H1 (cell line): ENCODE measurements at regions not wholly inside any gene's neighbourhood (a gene's known extent, or its start where the extent isn't known, plus 50 kb on each side); places are given as distances from the start of the nearest gene placed in this dataset.
"Not testable (repeated sequence)": the region's sequence is repeated elsewhere in the genome, so short reads cannot be mapped to it uniquely, and the experiment has no call there.

Source experiments
- CTCF ChIA-PET: fragments of 300-600 bp; sonication (Branson Sonifier 250); formaldehyde crosslinking; loops from one replicate; lab custom pipeline; 2021; ENCODE audit not compliant: partially characterized antibody; lab: Charles Lee
- POLR2A ChIA-PET: fragments of 300-600 bp; sonication (Branson Sonifier 250); formaldehyde crosslinking; loops from one replicate; lab custom pipeline; 2021; ENCODE audit warnings: inconsistent platforms; ENCODE audit not compliant: partially characterized antibody; lab: Charles Lee
- DNase-seq, 2 experiments: peaks; one replicate each; pipeline versions ENCODE4 v3.0.0 to v3.0.0-alpha.2; 2010 to 2022; ENCODE audit warnings: low spot score in 2 of 2, low read depth in 1 of 2, mixed read lengths in 1 of 2
- FAIRE-seq: peaks from 2 replicates; lab custom pipeline; 2011; peaks lifted over from hg19 to GRCh38; lab: Jason Lieb, UNC
- H2AFZ ChIP-seq: 2 replicates; pipeline ENCODE4 v1.8.1; 2012; ENCODE audit warnings: low read length, inconsistent platforms
- H2AK5ac ChIP-seq: 2 replicates; pipeline ENCODE4 v1.6.1; 2013; ENCODE audit warnings: low read depth, low read length
- H2BK120ac ChIP-seq: replicated peaks from 2 replicates; pipeline ENCODE3; 2013; ENCODE audit warnings: low read depth, low read length, inconsistent platforms
- H2BK12ac ChIP-seq: 2 replicates; pipeline ENCODE4 v1.6.1; 2013; ENCODE audit warnings: low read depth, low read length
- H2BK15ac ChIP-seq: 2 replicates; pipeline ENCODE4 v1.6.1; 2013; ENCODE audit warnings: low read length
- H2BK20ac ChIP-seq: 2 replicates; pipeline ENCODE4 v1.6.1; 2013; ENCODE audit warnings: low read length
- H2BK5ac ChIP-seq: 2 replicates; pipeline ENCODE4 v1.6.1; 2013; ENCODE audit warnings: low read depth, low read length
- H3K14ac ChIP-seq: 2 replicates; pipeline ENCODE4 v1.6.1; 2013; ENCODE audit warnings: inconsistent platforms; ENCODE audit not compliant: insufficient read length
- H3K18ac ChIP-seq: 2 replicates; pipeline ENCODE4 v1.6.1; 2013; ENCODE audit warnings: low read length; ENCODE audit errors: extremely low read depth
- H3K23ac ChIP-seq: 2 replicates; pipeline ENCODE4 v1.6.1; 2013; ENCODE audit warnings: inconsistent platforms; ENCODE audit not compliant: insufficient read length
- H3K23me2 ChIP-seq: 2 replicates; pipeline ENCODE4 v1.6.1; 2013; ENCODE audit warnings: low read depth, low read length
- H3K27ac ChIP-seq: 2 replicates; pipeline ENCODE4 v1.6.1; 2011; ENCODE audit warnings: low read depth, low read length, inconsistent platforms
- H3K27me3 ChIP-seq, 4 experiments: replicated peaks in 1 of 4; 1 replicate in 1 of 4; 2 replicates in 3 of 4; pipeline versions ENCODE4 v1.6.1 to v1.8.1; 2011 to 2013; ENCODE audit warnings: low read length in 3 of 4, mild to moderate bottlenecking in 3 of 4, inconsistent platforms in 2 of 4, mixed read lengths in 2 of 4, moderate library complexity in 1 of 4; ENCODE audit not compliant: control insufficient read depth in 3 of 4, insufficient read depth in 3 of 4; ENCODE audit errors: extremely low read depth in 1 of 4
- H3K36me3 ChIP-seq, 4 experiments: 2 replicates each; pipeline versions ENCODE4 v1.6.1 to v1.8.1; 2011 to 2013; ENCODE audit warnings: mild to moderate bottlenecking in 4 of 4, low read length in 3 of 4, moderate library complexity in 2 of 4, control low read depth in 1 of 4, inconsistent platforms in 1 of 4; ENCODE audit not compliant: insufficient read depth in 4 of 4, control insufficient read depth in 2 of 4
- H3K4ac ChIP-seq: replicated peaks from 2 replicates; pipeline ENCODE3; 2013; ENCODE audit warnings: low read length, low read depth, mixed read lengths, inconsistent platforms; ENCODE audit not compliant: insufficient read length
- H3K4me1 ChIP-seq, 4 experiments: replicated peaks in 1 of 4; 1 replicate in 1 of 4; 2 replicates in 3 of 4; pipeline versions ENCODE4 v1.6.1 to v1.8.1; 2011 to 2013; ENCODE audit warnings: low read length in 3 of 4, inconsistent platforms in 2 of 4, mixed read lengths in 1 of 4; ENCODE audit not compliant: insufficient read depth in 4 of 4, control insufficient read depth in 3 of 4
- H3K4me2 ChIP-seq, 2 experiments: 2 replicates each; pipeline versions ENCODE4 v1.6.1 to v1.8.1; 2011 to 2013; ENCODE audit warnings: low read depth in 2 of 2, low read length in 2 of 2, control low read depth in 1 of 2, inconsistent platforms in 1 of 2, mild to moderate bottlenecking in 1 of 2; ENCODE audit not compliant: insufficient read depth in 1 of 2
- H3K4me3 ChIP-seq, 4 experiments: fragments of 200-600, 300-600 bp in 1 of 4; sonication (generic), shearing (Covaris generic), sonication (Bioruptor Twin) in 1 of 4; 2 replicates each; pipeline versions ENCODE4 v1.5.1 to v1.8.1; 2011 to 2016; ENCODE audit warnings: low read length in 4 of 4, low read depth in 3 of 4, control low read depth in 2 of 4, inconsistent platforms in 2 of 4, mild to moderate bottlenecking in 2 of 4, mixed read lengths in 1 of 4, moderate library complexity in 1 of 4; ENCODE audit not compliant: insufficient read depth in 2 of 4; ENCODE audit errors: extremely low read depth in 1 of 4
- H3K56ac ChIP-seq: replicated peaks from 2 replicates; pipeline ENCODE3; 2013; ENCODE audit warnings: low read depth, mild to moderate bottlenecking, mixed read lengths, low read length, inconsistent platforms; ENCODE audit not compliant: insufficient read length
- H3K79me1 ChIP-seq: 2 replicates; pipeline ENCODE4 v1.6.1; 2013; ENCODE audit warnings: low read depth, low read length, control low read depth
- H3K79me2 ChIP-seq, 2 experiments: 2 replicates each; pipeline versions ENCODE4 v1.6.1 to v1.8.1; 2012 to 2013; ENCODE audit warnings: low read length in 2 of 2, mild to moderate bottlenecking in 2 of 2, inconsistent platforms in 1 of 2; ENCODE audit not compliant: insufficient read depth in 2 of 2, control insufficient read depth in 1 of 2
- H3K9ac ChIP-seq, 4 experiments: replicated peaks in 1 of 4; 1 replicate in 1 of 4; 2 replicates in 3 of 4; pipeline versions ENCODE4 v1.6.1 to v1.8.1; 2011 to 2013; ENCODE audit warnings: low read depth in 3 of 4, low read length in 3 of 4, control low read depth in 2 of 4, mild to moderate bottlenecking in 2 of 4, moderate library complexity in 2 of 4, inconsistent platforms in 1 of 4; ENCODE audit errors: extremely low read depth in 1 of 4
- H3K9me3 ChIP-seq, 2 experiments: 2 replicates each; pipeline versions ENCODE4 v1.6.1 to v1.8.1; 2012 to 2013; ENCODE audit warnings: mild to moderate bottlenecking in 2 of 2, moderate library complexity in 2 of 2, control low read depth in 1 of 2, inconsistent platforms in 1 of 2, low read depth in 1 of 2, low read length in 1 of 2, mixed read lengths in 1 of 2; ENCODE audit not compliant: insufficient read depth in 2 of 2
- H4K20me1 ChIP-seq, 2 experiments: replicated peaks in 1 of 2; 2 replicates each; pipeline versions ENCODE3 to v1.8.1; 2011 to 2013; ENCODE audit warnings: inconsistent platforms in 2 of 2, low read length in 2 of 2, mild to moderate bottlenecking in 1 of 2; ENCODE audit not compliant: insufficient read depth in 2 of 2, control insufficient read depth in 1 of 2
- H4K5ac ChIP-seq: 2 replicates; pipeline ENCODE4 v1.6.1; 2013; ENCODE audit warnings: low read length, low read depth, mixed read lengths, inconsistent platforms; ENCODE audit not compliant: insufficient read length
- H4K8ac ChIP-seq: 2 replicates; pipeline ENCODE4 v1.8.0; 2013; ENCODE audit warnings: mild to moderate bottlenecking, moderate library complexity, low read length, inconsistent platforms; ENCODE audit not compliant: insufficient read depth; ENCODE audit errors: extremely low read depth
- H4K91ac ChIP-seq: replicated peaks from 2 replicates; pipeline ENCODE3; 2013; ENCODE audit warnings: low read length, mixed read lengths, inconsistent platforms; ENCODE audit not compliant: insufficient read length
- WGBS, 2 experiments: shearing (Covaris generic) in 1 of 2; methylation state at CpG; one replicate each; pipeline versions ENCODE4 v1.1.6 to v1.1.7; 2013 to 2015; ENCODE audit warnings: low lambda C conversion rate in 2 of 2, mixed read lengths in 2 of 2, inconsistent platforms in 1 of 2, low coverage in 1 of 2, missing lambda C conversion rate in 1 of 2; ENCODE audit not compliant: insufficient replicate concordance in 2 of 2, insufficient coverage in 1 of 2, insufficient read length in 1 of 2; ENCODE audit errors: extremely low coverage in 1 of 2, missing lambda C conversion rate in 1 of 2; 5-methylcytosine and 5-hydroxymethylcytosine counted together

DNA sequence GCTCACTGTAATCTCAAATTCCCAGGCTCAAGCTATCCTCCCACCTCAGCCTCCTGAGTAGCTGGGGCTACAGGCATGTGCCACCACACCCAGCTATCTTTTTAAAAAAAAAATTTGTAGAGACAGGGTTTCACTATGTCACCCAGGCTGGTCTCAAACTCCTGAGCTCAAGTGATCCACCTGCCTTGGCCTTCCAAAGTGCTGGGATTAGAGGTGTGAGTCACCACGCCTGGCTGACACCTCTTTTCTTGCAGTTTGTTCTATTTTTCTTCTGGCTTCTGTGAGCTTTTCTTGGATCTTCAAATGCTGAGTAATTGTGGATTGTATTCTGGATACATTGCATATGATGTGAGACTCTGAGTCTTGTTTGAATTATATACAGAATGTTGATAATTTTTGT is 137.3 kb upstream of the GK2 start:
- CTCF ChIA-PET, result interaction anchor here (1.0 kb wide), 1 partner anchor 33 kb away, joined by 3 read pairs; no protein-coding TSS in a partner anchor
- H4K91ac ChIP-seq, POLR2A ChIA-PET, H3K4me2 ChIP-seq, H3K27me3 ChIP-seq, H3K4ac ChIP-seq, H2BK120ac ChIP-seq, H3K9ac ChIP-seq, H3K18ac ChIP-seq, H3K4me3 ChIP-seq, H3K23ac ChIP-seq, H2AK5ac ChIP-seq, H4K8ac ChIP-seq, H4K20me1 ChIP-seq, H2AFZ ChIP-seq, FAIRE-seq, H3K79me2 ChIP-seq, H2BK20ac ChIP-seq, H2BK5ac ChIP-seq, H3K23me2 ChIP-seq, H3K27ac ChIP-seq, H3K79me1 ChIP-seq, H2BK15ac ChIP-seq, H3K9me3 ChIP-seq, H4K5ac ChIP-seq, H3K14ac ChIP-seq, H3K56ac ChIP-seq, H2BK12ac ChIP-seq, DNase-seq, H3K4me1 ChIP-seq: not testable (repeated sequence)
- H3K36me3 ChIP-seq, result peaks cover 0 to 38% (median 2%) of the 10 kb centered on the region in 4 experiments; a peak in 2 of 8 replicates
- 92% methylated on average over 1 of the region's 1 CpG; no CpG with 5 or more reads in 1 of the 2 experiments for WGBS, 2 experiments
